ENCODE measurements at regions not wholly inside any gene's neighbourhood (a gene's known extent, or its start where the extent isn't known, plus 50 kb on each side); places are given as distances from the start of the nearest gene placed in this dataset.

DNA sequence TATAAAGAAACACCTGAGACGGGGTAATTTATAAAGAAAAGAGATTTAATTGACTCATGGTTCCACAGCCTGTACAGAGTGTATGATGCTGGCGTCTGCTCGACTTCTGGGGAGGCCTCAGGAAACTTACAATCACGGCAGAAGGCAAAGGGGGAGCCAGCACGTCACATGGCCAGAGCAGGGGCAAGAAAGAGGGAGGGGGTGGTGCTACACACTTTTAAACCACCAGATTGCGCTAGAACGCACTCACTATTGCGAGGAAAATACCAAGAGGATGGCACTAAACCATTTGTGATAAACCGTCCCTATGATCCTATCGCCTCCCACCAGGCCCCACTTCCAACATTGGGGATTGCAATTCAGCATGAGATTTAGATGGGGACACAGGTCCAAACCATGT lies 79.7 kb upstream of the CARD18 start:
- no peak for TF ChIP-seq POLR2A (IDR thresholded peaks at IDR 0.05; ENCODE audit: low read depth, low read length)
- TF ChIP-seq POLR2AphosphoS5 (IDR thresholded peaks at IDR 0.05; ENCODE audit: low read depth, low read length), result no peak
- no peak for TF ChIP-seq TAF1 (IDR thresholded peaks at IDR 0.05; ENCODE audit: borderline replicate concordance, low read depth, low read length)
